ENCODE measurements at regions not wholly inside any gene's neighbourhood (a gene's known extent, or its start where the extent isn't known, plus 50 kb on each side); places are given as distances from the start of the nearest gene placed in this dataset.
A peak's percentile ranks its signal among the peaks of the same experiment; 100 is the strongest.

DNA sequence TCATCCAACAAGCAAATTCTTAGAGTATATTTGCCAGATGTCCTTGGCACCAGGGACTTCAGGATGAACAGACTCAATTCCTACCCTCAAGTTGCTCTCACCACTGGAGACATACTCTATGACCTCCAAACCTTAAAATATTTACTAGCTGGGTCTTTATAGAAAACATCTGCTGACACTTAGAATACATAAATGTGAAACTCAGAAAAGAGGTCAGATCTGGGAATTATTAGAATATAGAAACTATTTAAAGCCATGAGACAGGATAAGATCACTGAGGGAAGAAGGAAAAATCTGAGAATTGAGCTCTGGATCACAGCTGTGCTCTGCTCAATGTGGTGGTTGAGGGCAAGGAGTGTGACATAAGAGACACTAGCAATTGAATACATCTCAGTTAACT is 695.4 kb upstream of the UBE2E2 start (continued):
- TF ChIP-seq POU6F1 (CRISPR knock-in tag; IDR thresholded peaks at IDR 0.05; ENCODE audit: borderline replicate concordance, low read depth): no peak
- TF ChIP-seq RARB (CRISPR knock-in tag; IDR thresholded peaks at IDR 0.05): no peak
- TF ChIP-seq ZNF70 (CRISPR knock-in tag; IDR thresholded peaks at IDR 0.05): no peak
- no peak for TF ChIP-seq PPARA (CRISPR knock-in tag; IDR thresholded peaks at IDR 0.05; ENCODE audit: borderline replicate concordance)
- no peak for TF ChIP-seq CSDC2 (CRISPR knock-in tag; IDR thresholded peaks at IDR 0.05)
- no peak for TF ChIP-seq CSRNP3 (CRISPR knock-in tag; IDR thresholded peaks at IDR 0.05)

GRCh38 chr3:22523925-22524324 is 679.2 kb upstream of the UBE2E2 start:
- no peak for ATAC-seq
- TF ChIP-seq ZFP30 (CRISPR knock-in tag; IDR thresholded peaks at IDR 0.05) (no peak), BACH2 (CRISPR knock-in tag; IDR thresholded peaks at IDR 0.05; ENCODE audit: borderline replicate concordance) (no peak), PPARA (CRISPR knock-in tag; IDR thresholded peaks at IDR 0.05; ENCODE audit: borderline replicate concordance) (no peak), ZNF70 (CRISPR knock-in tag; IDR thresholded peaks at IDR 0.05) (no peak), CSDC2 (CRISPR knock-in tag; IDR thresholded peaks at IDR 0.05) (no peak), TOX (CRISPR knock-in tag; IDR thresholded peaks at IDR 0.05; ENCODE audit: borderline replicate concordance) (no peak), CSRNP3 (CRISPR knock-in tag; IDR thresholded peaks at IDR 0.05) (no peak)
- TF ChIP-seq, protein P1, sequence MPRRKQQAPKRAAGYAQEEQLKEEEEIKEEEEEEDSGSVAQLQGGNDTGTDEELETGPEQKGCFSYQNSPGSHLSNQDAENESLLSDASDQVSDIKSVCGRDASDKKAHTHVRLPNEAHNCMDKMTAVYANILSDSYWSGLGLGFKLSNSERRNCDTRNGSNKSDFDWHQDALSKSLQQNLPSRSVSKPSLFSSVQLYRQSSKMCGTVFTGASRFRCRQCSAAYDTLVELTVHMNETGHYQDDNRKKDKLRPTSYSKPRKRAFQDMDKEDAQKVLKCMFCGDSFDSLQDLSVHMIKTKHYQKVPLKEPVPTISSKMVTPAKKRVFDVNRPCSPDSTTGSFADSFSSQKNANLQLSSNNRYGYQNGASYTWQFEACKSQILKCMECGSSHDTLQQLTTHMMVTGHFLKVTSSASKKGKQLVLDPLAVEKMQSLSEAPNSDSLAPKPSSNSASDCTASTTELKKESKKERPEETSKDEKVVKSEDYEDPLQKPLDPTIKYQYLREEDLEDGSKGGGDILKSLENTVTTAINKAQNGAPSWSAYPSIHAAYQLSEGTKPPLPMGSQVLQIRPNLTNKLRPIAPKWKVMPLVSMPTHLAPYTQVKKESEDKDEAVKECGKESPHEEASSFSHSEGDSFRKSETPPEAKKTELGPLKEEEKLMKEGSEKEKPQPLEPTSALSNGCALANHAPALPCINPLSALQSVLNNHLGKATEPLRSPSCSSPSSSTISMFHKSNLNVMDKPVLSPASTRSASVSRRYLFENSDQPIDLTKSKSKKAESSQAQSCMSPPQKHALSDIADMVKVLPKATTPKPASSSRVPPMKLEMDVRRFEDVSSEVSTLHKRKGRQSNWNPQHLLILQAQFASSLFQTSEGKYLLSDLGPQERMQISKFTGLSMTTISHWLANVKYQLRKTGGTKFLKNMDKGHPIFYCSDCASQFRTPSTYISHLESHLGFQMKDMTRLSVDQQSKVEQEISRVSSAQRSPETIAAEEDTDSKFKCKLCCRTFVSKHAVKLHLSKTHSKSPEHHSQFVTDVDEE (CRISPR knock-in tag; IDR thresholded peaks at IDR 0.05): no peak

DNA sequence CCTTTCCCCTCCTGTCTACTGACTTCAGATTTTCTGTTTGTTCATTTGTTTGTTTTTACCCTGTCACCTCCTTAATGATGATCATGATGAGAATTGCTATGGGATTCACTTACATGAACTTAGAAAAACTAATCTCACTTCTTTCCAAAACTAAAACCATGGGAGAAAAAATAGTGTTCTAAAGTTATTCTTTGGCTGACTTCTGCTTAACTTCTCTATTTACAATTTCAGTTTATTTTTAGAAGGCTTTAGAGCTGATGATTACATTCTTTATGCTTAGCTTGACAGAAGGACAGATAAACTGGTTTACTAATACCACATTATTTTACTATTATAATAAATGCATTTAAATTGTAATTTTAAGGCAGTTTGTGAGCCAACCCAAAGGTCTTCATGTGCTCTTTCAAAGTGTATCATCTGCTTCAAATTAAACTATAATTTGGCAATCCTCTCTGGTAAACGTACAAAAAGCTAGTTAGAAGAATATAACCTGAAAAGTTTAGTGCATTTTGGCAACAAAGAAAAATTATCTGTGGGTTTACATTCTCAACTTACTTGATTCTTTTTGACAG is 676.8 kb upstream of the UBE2E2 start:
- TF ChIP-seq ISL1 (CRISPR knock-in tag; IDR thresholded peaks at IDR 0.05): no peak
- TF ChIP-seq CSRNP3 (CRISPR knock-in tag; IDR thresholded peaks at IDR 0.05): no peak
- TF ChIP-seq CSDC2 (CRISPR knock-in tag; IDR thresholded peaks at IDR 0.05): no peak
- no peak for TF ChIP-seq OSR1 (CRISPR knock-in tag; IDR thresholded peaks at IDR 0.05)
- TF ChIP-seq RARB (CRISPR knock-in tag; IDR thresholded peaks at IDR 0.05): no peak
- TF ChIP-seq ZFP3 (CRISPR knock-in tag; IDR thresholded peaks at IDR 0.05): no peak
- no peak for ATAC-seq

DNA sequence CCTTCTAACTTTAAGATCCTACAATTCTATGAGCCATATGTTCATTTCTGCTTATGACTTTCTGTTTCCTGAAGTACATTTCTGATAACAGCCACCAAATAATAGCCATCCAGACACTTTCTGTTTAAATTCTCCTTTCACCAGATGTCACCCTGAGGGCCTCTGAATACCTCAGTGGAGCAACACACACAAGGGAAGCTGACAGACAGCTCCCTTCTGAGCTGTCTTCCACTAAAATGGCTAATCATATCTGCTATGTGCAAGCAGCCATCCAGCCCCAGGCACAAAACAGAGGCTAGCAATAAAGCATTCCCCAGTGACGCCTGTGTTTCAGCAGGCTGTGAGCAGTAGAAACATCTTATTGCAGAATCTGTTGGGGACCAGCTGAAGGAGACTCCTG is 666.6 kb upstream of the UBE2E2 start:
- ATAC-seq: peak; percentile 68; the same call in 2 of the 3 replicates
- TF ChIP-seq, protein P1 (CRISPR knock-in tag; IDR thresholded peaks at IDR 0.05): peak; percentile 81
- TF ChIP-seq RARB (CRISPR knock-in tag; IDR thresholded peaks at IDR 0.05) (no peak), TCF4 (CRISPR knock-in tag; IDR thresholded peaks at IDR 0.05; ENCODE audit: borderline replicate concordance) (peak; percentile 93), ZFP30 (CRISPR knock-in tag; IDR thresholded peaks at IDR 0.05) (no peak), ZNF8 (CRISPR knock-in tag; IDR thresholded peaks at IDR 0.05) (0 out of 2 replicates have a peak, but pooled peaks have one; percentile 17)

Data from SK-N-SH treated with all-trans-retinoic acid at 6 μM for 48 hours (cell line).